Middle frontal gyrus (tissue), 1 donor: ENCODE measurements at regions not wholly inside any gene's neighbourhood (a gene's known extent, or its start where the extent isn't known, plus 50 kb on each side); places are given as distances from the start of the nearest gene placed in this dataset.
"Not testable (repeated sequence)": the region's sequence is repeated elsewhere in the genome, so short reads cannot be mapped to it uniquely, and the experiment has no call there.

Experiments used
- DNase-seq: peaks from one replicate; pipeline ENCODE4 v3.0.0-alpha.2; 2015; ENCODE audit warnings: low spot score; ENCODE audit errors: extremely low spot score

GRCh38 chr16:21533474-21533873 is 65.9 kb upstream of the METTL9 start:
- DNase-seq, result not testable (repeated sequence)

- DNase-seq, result not testable (repeated sequence)
Observed at GRCh38 chr16:21534561-21534960, 64.8 kb upstream of the METTL9 start.

- DNase-seq, result not testable (repeated sequence)
Observed at GRCh38 chr16:21535201-21535600, 64.2 kb upstream of the METTL9 start.

GRCh38 chr16:21536740-21537139 is 62.6 kb upstream of the METTL9 start:
- DNase-seq, result not testable (repeated sequence)

- not testable (repeated sequence) for DNase-seq
Observed at GRCh38 chr16:21537598-21537997, 61.8 kb upstream of the METTL9 start.

- DNase-seq, result not testable (repeated sequence)
Observed at GRCh38 chr16:21539107-21539618, 60.2 kb upstream of the METTL9 start.

- not testable (repeated sequence) for DNase-seq
Observed at GRCh38 chr16:21540770-21541433, 58.5 kb upstream of the METTL9 start.

- DNase-seq, result not testable (repeated sequence)
Observed at GRCh38 chr16:21541611-21542051, 57.7 kb upstream of the METTL9 start.

- DNase-seq, result not testable (repeated sequence)
Observed at GRCh38 chr16:21542075-21542474, 57.3 kb upstream of the METTL9 start.

- DNase-seq, result not testable (repeated sequence)
Observed at GRCh38 chr16:21542491-21543124, 56.8 kb upstream of the METTL9 start.

GRCh38 chr16:21543151-21543836 is 56.1 kb upstream of the METTL9 start:
- DNase-seq, result not testable (repeated sequence)

- DNase-seq, result not testable (repeated sequence)
Observed at GRCh38 chr16:21545664-21546326, 53.6 kb upstream of the METTL9 start.

- not testable (repeated sequence) for DNase-seq
Observed at GRCh38 chr16:21549396-21549795, 50.0 kb upstream of the METTL9 start.
